ENCODE measurements at regions not wholly inside any gene's neighbourhood (a gene's known extent, or its start where the extent isn't known, plus 50 kb on each side); places are given as distances from the start of the nearest gene placed in this dataset. TPM values are rescaled to one million over a fixed set of nuclear protein-coding genes. Genes with fewer than 3 reads are reported as not detected.

GRCh38 chr12:104814944-104815343, 143.1 kb downstream of the SLC41A2 start:
- H3K9me3 ChIP-seq, result no peaks in the 10 kb centered on the region
- no peak for DNase-seq (ENCODE audit: extremely low spot score in 2 of 2)
- H3K4me3 ChIP-seq, result no peak overlapping the region
- H3K27me3 ChIP-seq, result no peaks in the 10 kb centered on the region
- intact Hi-C loops (cut with DNase I), result no loop called here
- no peak overlapping the region for H3K27ac ChIP-seq
- no peaks in the 10 kb centered on the region for H3K4me1 ChIP-seq
- no peak for TF ChIP-seq CTCF (IDR thresholded peaks at IDR 0.05)
- TF ChIP-seq POLR2AphosphoS5 (IDR thresholded peaks at IDR 0.05; ENCODE audit: insufficient read depth in 1 of 2, low read depth in 1 of 2), result no peak
- no peak for TF ChIP-seq POLR2A (IDR thresholded peaks at IDR 0.05)
- H3K36me3 ChIP-seq, result no peaks in the 10 kb centered on the region

Small RNAs in the stretch of these regions (small RNA-seq; reads per million reads assigned to genes)
- not detected for gene RF00019
